GM12892 (cell line): ENCODE measurements at regions not wholly inside any gene's neighbourhood (a gene's known extent, or its start where the extent isn't known, plus 50 kb on each side); places are given as distances from the start of the nearest gene placed in this dataset.

ENCODE experiments used
- POLR2A ChIP-seq: IDR thresholded peaks from 2 replicates; pipeline ENCODE4 v1.6.1; 2011; ENCODE audit warnings: low read depth, low read length, control low read depth
- POLR2AphosphoS5 ChIP-seq: IDR thresholded peaks from 2 replicates; pipeline ENCODE4 v1.6.1; 2011; ENCODE audit warnings: low read depth, low read length, control low read depth

GRCh38 chr5:106393276-106393675, 1277.5 kb downstream of the EFNA5 start:
- no peak for TF ChIP-seq POLR2AphosphoS5
- TF ChIP-seq POLR2A: no peak
